PFSK-1 (cell line): ENCODE measurements at regions not wholly inside any gene's neighbourhood (a gene's known extent, or its start where the extent isn't known, plus 50 kb on each side); places are given as distances from the start of the nearest gene placed in this dataset.

Experiments
- POLR2AphosphoS5 ChIP-seq: IDR thresholded peaks from 2 replicates; pipeline ENCODE4 v1.6.1; 2012; ENCODE audit warnings: low read depth, mild to moderate bottlenecking, control low read depth, low read length, moderate library complexity
- SIN3A ChIP-seq: IDR thresholded peaks from 2 replicates; pipeline ENCODE4 v1.6.1; 2012; ENCODE audit warnings: mild to moderate bottlenecking, low read length, moderate library complexity, borderline replicate concordance; ENCODE audit not compliant: insufficient read depth
- TAF1 ChIP-seq: IDR thresholded peaks from 2 replicates; pipeline ENCODE4 v1.6.1; 2012; ENCODE audit warnings: low read length, control low read depth, borderline replicate concordance; ENCODE audit not compliant: insufficient read depth
- TF ChIP-seq, protein P1 (sequence below), 2 experiments: IDR thresholded peaks; 2 replicates each; pipeline versions ENCODE4 v1.6.1 to v1.8.0; 2011 to 2012; ENCODE audit warnings: low read depth in 2 of 2, low read length in 2 of 2, control low read depth in 1 of 2, inconsistent platforms in 1 of 2, mild to moderate bottlenecking in 1 of 2, moderate library complexity in 1 of 2; ENCODE audit not compliant: insufficient read depth in 1 of 2

DNA sequence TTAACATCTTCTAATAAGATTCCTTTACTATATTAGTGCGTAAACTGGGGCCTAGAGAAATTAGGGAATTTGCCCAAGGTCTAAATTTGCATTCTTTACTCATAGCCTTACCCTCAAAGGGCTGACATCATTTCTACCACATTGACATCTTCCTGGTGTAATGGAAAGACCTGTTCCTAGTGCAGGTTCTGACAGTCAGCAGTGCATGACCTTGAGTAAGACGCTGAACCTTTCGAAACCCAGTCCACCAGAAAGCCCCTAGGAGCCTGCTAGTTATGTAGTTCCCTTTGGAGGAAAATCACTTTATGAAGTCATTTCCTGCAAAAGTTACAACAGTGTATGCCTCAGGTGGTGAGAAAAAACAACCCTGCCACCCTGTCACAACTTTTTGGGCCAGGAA, 388.3 kb downstream of the TNS1 start:
- TF ChIP-seq POLR2AphosphoS5, result no peak
- TF ChIP-seq, protein P1, sequence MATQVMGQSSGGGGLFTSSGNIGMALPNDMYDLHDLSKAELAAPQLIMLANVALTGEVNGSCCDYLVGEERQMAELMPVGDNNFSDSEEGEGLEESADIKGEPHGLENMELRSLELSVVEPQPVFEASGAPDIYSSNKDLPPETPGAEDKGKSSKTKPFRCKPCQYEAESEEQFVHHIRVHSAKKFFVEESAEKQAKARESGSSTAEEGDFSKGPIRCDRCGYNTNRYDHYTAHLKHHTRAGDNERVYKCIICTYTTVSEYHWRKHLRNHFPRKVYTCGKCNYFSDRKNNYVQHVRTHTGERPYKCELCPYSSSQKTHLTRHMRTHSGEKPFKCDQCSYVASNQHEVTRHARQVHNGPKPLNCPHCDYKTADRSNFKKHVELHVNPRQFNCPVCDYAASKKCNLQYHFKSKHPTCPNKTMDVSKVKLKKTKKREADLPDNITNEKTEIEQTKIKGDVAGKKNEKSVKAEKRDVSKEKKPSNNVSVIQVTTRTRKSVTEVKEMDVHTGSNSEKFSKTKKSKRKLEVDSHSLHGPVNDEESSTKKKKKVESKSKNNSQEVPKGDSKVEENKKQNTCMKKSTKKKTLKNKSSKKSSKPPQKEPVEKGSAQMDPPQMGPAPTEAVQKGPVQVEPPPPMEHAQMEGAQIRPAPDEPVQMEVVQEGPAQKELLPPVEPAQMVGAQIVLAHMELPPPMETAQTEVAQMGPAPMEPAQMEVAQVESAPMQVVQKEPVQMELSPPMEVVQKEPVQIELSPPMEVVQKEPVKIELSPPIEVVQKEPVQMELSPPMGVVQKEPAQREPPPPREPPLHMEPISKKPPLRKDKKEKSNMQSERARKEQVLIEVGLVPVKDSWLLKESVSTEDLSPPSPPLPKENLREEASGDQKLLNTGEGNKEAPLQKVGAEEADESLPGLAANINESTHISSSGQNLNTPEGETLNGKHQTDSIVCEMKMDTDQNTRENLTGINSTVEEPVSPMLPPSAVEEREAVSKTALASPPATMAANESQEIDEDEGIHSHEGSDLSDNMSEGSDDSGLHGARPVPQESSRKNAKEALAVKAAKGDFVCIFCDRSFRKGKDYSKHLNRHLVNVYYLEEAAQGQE (IDR thresholded peaks at IDR 0.05; ENCODE audit: insufficient read depth in 1 of 2, low read depth in 2 of 2, low read length in 2 of 2), result no peak
- TF ChIP-seq TAF1, result no peak
- no peak for TF ChIP-seq SIN3A
